ENCODE measurements at regions not wholly inside any gene's neighbourhood (a gene's known extent, or its start where the extent isn't known, plus 50 kb on each side); places are given as distances from the start of the nearest gene placed in this dataset.

DNA sequence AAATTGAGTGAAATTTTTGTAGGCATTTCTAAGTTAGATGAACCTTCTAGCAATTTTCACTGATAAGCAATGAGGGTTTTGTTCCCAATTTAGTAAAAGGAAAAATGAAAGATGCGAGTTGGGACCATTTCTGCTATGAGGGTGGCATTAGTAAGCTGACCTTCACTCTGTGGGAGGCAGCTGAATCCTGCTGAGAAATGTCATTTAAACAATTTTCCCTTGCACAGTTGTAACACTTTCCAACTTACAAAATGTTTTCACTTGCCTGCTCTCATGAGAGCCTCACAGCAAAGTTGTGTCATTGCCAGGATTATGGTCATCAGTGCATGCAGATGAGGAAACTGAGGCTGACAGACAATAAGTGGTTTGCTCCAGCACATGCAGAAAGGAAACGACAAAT, 527.7 kb downstream of the TNS1 start:
- H2AFZ ChIP-seq (ENCODE audit: low read depth, low read length), result no peak overlapping the region
- H3K4me3 Mint-ChIP-seq (ENCODE audit: unreplicated experiment), result no peak overlapping the region
- H3K9me3 ChIP-seq (ENCODE audit: insufficient read depth, low read depth, low read length), result no peaks in the 10 kb centered on the region
- H3K4me2 ChIP-seq (ENCODE audit: low read length), result peak overlapping the region; percentile 18
- no peak overlapping the region for H3K27ac Mint-ChIP-seq (ENCODE audit: unreplicated experiment)
- no peak overlapping the region for H3K9ac ChIP-seq (ENCODE audit: low read length)
- FAIRE-seq (no peak), DNase-seq (ENCODE audit: low read depth) (no peak)
- H3K27me3 ChIP-seq (ENCODE audit: insufficient read depth, low read length), result no peaks in the 10 kb centered on the region
- H3K27me3 Mint-ChIP-seq (ENCODE audit: low read depth, unreplicated experiment), result peaks cover 2% of the 10 kb centered on the region
- no peaks in the 10 kb centered on the region for H3K36me3 ChIP-seq (ENCODE audit: insufficient read depth, low read length)
- no peak overlapping the region for H3K27ac ChIP-seq (ENCODE audit: low read depth, low read length)
- no peaks in the 10 kb centered on the region for H3K79me2 ChIP-seq (ENCODE audit: insufficient read depth, low read length)
- H3K4me3 ChIP-seq (ENCODE audit: insufficient read depth, low read depth, low read length), result no peak overlapping the region
- H3K9me3 Mint-ChIP-seq (ENCODE audit: unreplicated experiment), result no peaks in the 10 kb centered on the region
- H3K4me1 ChIP-seq (ENCODE audit: insufficient read depth, low read length), result peaks cover 15% of the 10 kb centered on the region
- H3K4me1 Mint-ChIP-seq (ENCODE audit: low read depth, unreplicated experiment), result peaks cover 37% of the 10 kb centered on the region
- H3K36me3 Mint-ChIP-seq (ENCODE audit: low read depth, unreplicated experiment), result peaks cover 4% of the 10 kb centered on the region
- H4K20me1 ChIP-seq (ENCODE audit: insufficient read depth, low read length), result no peaks in the 10 kb centered on the region
- no peak for TF ChIP-seq EZH2 (IDR thresholded peaks at IDR 0.05; ENCODE audit: insufficient read depth, low read length)
- no peak for TF ChIP-seq CTCF (IDR thresholded peaks at IDR 0.05; ENCODE audit: insufficient read depth, low read depth, low read length)

DNA sequence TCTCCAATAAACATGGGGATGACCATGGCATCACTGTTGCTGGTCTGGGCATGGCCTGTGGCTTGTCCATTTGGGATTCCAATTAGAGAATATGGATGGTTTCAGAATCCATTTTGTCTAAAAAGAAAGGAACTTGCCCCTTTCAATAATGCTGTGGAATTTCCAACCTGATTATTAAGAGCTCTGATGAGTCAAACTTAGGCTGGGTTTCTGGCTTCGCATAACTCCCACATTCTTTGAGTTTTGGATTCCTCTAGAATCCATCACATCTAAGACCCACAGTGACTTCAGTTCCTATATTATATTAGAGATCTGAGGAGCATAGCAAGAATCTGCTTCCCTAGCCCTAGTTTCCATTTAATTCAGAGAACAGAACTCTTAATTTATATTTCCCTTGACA, 531.5 kb downstream of the TNS1 start:
- peak overlapping the region; percentile 15 for H3K27ac ChIP-seq (ENCODE audit: low read depth, low read length)
- peak overlapping the region; percentile 48 for H2AFZ ChIP-seq (ENCODE audit: low read depth, low read length)

More for the DNA sequence above, 531.5 kb downstream of the TNS1 start:
- Mint-ChIP-seq H3K4me1 (ENCODE audit: low read depth, unreplicated experiment) (peaks cover 36% of the 10 kb centered on the region), H3K36me3 (ENCODE audit: low read depth, unreplicated experiment) (no peaks in the 10 kb centered on the region), H3K27ac (ENCODE audit: unreplicated experiment) (peak overlapping the region; percentile 67), H3K4me3 (ENCODE audit: unreplicated experiment) (no peak overlapping the region), H3K27me3 (ENCODE audit: low read depth, unreplicated experiment) (peaks cover 2% of the 10 kb centered on the region), H3K9me3 (ENCODE audit: unreplicated experiment) (no peaks in the 10 kb centered on the region)
- H3K27me3 ChIP-seq (ENCODE audit: insufficient read depth, low read length), result no peaks in the 10 kb centered on the region
- H3K4me3 ChIP-seq (ENCODE audit: insufficient read depth, low read depth, low read length), result no peak overlapping the region
- no peaks in the 10 kb centered on the region for H4K20me1 ChIP-seq (ENCODE audit: insufficient read depth, low read length)
- no peaks in the 10 kb centered on the region for H3K9me3 ChIP-seq (ENCODE audit: insufficient read depth, low read depth, low read length)
- TF ChIP-seq CTCF (IDR thresholded peaks at IDR 0.05; ENCODE audit: insufficient read depth, low read depth, low read length) (no peak), EZH2 (IDR thresholded peaks at IDR 0.05; ENCODE audit: insufficient read depth, low read length) (no peak)
- FAIRE-seq, result peak; percentile 71
- peaks cover 15% of the 10 kb centered on the region for H3K4me1 ChIP-seq (ENCODE audit: insufficient read depth, low read length)
- no peak overlapping the region for H3K9ac ChIP-seq (ENCODE audit: low read length)
- peak overlapping the region; percentile 40 for H3K4me2 ChIP-seq (ENCODE audit: low read length)
- H3K79me2 ChIP-seq (ENCODE audit: insufficient read depth, low read length), result no peaks in the 10 kb centered on the region
- DNase-seq (ENCODE audit: low read depth), result peak; percentile 82
- no peaks in the 10 kb centered on the region for H3K36me3 ChIP-seq (ENCODE audit: insufficient read depth, low read length)
